HG03565 (cell line): ENCODE measurements at regions not wholly inside any gene's neighbourhood (a gene's known extent, or its start where the extent isn't known, plus 50 kb on each side); places are given as distances from the start of the nearest gene placed in this dataset.
A peak's percentile ranks its signal among the peaks of the same experiment; 100 is the strongest.
"Not testable (repeated sequence)": the region's sequence is repeated elsewhere in the genome, so short reads cannot be mapped to it uniquely, and the experiment has no call there.

Source experiments
- ATAC-seq: cut with Tn5 transposase; IDR thresholded peaks from one replicate; pipeline ENCODE4 v1.9.1; 2021; ENCODE audit warnings: mild to moderate bottlenecking, moderate library complexity; ENCODE audit not compliant: unreplicated experiment

DNA sequence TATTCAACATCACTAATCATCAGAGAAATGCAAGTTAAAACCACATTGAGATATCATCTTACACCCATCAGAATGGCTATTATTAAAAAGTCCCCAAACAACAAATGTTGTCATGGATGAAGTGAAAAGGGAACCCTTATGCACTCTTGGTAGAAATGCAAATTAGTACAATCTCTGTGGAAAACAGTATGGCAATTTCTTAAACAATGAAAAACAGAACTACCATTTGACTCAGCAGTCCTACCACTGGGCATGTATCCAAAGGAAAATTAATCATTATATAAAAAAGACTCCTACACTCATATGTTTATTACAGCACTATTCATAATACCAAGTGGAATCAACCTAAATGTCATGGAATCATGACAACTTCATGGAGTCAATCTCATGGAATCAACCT is 611.3 kb upstream of the GJE1 start:
- ATAC-seq, result no peak

GRCh38 chr6:141513830-141514229 is 618.9 kb upstream of the GJE1 start:
- ATAC-seq, result no peak

DNA sequence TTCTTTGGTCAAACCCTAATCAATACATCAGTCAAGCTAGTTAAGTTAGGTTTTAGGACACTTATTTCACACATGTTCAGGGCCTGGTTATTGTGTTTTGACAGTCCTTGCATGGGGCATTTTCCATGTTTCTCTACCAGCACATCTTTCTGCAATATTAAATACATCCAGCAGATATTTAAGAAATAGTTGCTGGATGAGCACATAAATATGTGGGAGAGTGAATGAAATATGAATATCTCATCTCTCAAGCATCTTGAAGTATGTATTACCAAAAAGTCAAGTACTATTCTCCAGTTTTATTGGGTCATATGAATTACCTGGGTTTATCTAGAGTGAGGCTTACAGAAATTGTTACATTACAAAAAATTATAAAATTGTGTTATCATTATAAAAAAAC is 621.9 kb upstream of the GJE1 start:
- ATAC-seq, result no peak

DNA sequence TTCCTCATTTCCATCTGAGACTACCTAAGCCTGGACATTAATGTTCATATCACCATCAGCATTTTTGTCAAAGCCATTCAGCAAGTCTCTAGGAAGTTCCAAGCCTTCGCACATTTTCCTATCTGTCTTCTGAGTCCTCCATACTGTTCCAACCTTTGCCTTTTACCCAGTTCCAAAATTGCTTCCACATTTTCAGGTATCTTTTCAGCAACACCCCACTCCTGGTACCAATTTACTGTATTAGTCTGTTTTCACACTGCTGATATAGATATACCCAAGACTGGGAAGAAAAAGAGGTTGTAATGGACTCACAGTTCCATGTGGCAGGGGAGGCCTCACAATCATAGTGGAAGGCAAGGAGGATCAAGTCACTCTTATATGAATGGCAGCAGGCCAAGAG is 626.7 kb upstream of the GJE1 start:
- ATAC-seq, result not testable (repeated sequence)

DNA sequence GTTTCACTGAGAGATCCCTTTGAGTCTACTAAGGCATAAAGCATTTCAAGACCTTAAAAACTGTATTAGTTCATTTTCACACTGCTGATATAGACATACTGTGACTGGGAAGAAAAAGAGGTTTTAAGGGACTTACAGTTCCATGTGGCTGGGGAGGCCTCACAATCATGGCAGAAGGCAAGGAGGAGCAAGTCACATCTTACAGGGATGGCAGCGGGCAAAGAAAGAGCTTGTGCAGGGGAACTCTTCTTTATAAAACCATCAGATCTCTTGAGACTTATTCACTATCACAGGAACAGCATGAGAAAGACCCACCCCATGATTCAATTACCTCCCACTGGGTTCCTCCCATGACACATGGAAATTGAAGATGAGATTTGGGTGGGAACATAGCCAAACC is 628.4 kb upstream of the GJE1 start:
- not testable (repeated sequence) for ATAC-seq

GRCh38 chr6:141501616-141502015 is 631.1 kb upstream of the GJE1 start:
- ATAC-seq, result no peak

GRCh38 chr6:141498977-141499376 is 633.7 kb upstream of the GJE1 start:
- ATAC-seq, result no peak

DNA sequence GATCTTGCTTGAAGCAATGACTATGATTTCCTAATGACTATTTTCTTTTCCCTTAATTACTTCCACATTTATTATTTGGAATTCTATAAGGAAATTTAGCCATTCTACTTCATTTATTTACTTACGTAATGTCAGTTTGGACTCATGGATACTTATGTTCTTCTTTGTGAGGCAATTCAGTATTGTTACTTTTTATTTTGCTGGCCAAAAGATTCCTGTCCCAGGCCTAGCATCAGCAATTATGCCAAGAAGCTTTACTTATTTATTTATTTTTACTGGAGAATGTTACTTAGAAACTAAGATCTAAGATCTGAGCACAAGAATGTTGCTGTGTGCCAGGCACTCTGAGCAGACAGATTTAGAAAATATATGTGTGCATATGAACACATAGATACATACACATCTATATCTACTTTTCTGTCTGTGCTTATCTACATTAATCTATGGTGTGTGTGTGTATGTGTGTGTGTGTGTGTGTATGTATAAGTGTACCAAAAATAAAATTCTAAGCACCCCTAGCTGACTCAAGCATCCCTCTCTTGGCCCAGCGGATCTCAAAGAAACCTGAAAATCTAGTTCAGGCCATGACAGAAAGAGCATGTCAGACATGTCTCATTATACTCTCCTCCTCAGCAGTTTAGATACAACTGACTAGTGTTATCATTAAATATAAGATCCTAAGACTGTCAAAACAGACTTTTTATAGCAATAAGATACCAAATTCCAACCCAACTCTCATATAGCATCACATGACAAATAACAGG is 640.0 kb upstream of the GJE1 start:
- no peak for ATAC-seq

GRCh38 chr6:141491684-141492083 is 641.0 kb upstream of the GJE1 start:
- ATAC-seq, result no peak

DNA sequence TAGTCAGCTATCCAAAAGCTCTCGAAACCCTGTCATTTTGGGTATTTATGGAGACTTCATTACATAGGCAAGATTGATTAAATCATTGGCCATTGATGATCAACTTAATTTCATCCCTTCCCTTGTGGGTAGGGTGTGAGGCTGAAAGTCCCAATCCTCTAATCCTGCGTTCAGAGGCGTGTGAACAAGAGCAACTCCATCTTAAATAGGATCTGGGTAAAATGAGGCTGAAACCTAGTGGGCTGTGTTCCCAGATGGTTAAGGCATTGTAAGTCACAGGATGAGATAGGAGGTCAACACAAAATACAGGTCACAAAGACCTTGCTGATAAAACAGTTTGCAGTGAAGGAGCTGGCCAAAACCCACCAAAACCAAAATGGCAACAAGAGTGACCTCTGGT is 641.7 kb upstream of the GJE1 start:
- ATAC-seq, result no peak

DNA sequence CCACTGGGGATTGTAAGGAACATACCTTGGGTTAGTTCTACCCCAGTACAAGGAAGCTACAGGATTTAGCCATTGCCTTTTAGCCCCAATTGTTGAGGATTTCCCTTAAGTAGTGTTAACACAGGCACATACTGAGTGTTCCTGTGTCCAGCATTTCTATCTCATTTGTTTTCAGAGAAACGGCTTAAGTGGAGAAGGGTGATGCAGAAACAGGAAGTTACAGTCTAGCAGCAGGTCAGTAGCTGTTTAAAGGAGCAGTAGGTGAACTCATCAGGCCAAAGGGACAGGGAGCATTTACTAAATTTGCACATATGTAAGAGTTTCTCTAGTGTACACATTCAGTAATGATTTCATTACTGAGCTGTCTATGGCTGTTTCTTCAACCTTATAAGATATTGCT is 644.2 kb upstream of the GJE1 start:
- peak; percentile 25 for ATAC-seq

- no peak for ATAC-seq
These were observed 645.8 kb upstream of the GJE1 start for GRCh38 chr6:141486942-141487341.

DNA sequence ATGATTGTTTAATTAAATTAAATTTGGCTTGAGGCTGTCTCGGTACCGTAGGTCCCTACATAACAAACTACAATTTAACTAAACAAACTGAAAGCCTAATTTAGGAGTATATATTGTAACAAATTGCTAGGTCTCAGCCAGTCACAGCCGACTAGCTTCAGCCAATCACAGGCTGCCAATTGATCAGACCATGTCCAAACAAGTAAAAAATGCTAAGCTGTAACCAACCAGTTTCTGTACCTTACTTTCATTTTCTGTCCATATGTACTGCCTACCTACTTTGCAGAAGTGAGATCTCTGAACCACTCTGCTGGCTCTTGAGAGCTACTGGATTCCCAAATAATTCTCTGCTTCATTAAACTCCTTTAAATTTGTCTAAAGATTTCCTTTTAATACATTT is 648.0 kb upstream of the GJE1 start:
- ATAC-seq, result peak; percentile 79

DNA sequence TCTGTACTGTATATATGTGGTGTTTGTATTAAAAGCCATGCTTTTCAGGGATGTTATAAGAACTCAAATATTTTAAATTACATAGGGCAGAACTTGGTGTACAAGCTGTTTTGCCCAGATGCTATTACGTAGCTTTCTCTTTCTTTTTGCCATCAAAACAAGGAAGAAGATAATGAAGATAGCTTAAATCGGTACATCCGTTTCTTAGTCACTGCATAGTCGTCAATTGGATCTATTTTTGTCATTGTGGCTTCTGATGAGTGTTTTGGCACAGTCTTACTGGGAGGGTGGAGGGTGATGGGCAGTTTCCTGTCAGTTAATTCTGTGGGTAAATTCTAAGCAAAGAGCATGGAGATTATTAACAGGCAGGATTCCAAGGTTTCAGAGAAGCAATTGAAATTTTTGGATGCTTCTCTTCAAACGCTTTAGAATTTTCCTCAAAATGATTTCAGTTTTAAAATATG is 649.1 kb upstream of the GJE1 start:
- ATAC-seq, result peak; percentile 91

- ATAC-seq, result no peak
These were observed 649.7 kb upstream of the GJE1 start for GRCh38 chr6:141482796-141483597.

- ATAC-seq, result no peak
These were observed 657.5 kb upstream of the GJE1 start for GRCh38 chr6:141475259-141475658.

GRCh38 chr6:141472162-141472928 is 660.4 kb upstream of the GJE1 start:
- no peak for ATAC-seq

DNA sequence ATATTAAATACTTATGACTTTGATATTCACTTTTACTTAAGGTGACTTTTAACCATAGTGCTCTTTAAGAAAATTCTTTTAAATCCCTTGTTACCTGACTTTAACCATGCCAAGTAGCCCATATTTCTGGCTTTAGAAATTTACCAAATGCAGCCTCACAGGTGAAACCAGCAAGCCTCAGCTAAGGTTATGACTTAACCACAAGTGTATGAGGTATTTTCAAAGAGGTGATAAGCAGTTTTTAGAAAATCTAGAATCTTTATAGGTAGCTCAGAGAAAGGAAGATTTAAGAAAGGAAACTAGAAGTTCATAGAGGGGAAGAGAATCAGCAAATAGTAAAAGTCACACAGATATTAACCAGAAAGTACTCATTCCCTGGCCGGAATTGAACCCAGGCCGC is 661.9 kb upstream of the GJE1 start:
- no peak for ATAC-seq

GRCh38 chr6:141467881-141468280 is 664.8 kb upstream of the GJE1 start:
- no peak for ATAC-seq

- ATAC-seq, result no peak
These were observed 665.7 kb upstream of the GJE1 start for GRCh38 chr6:141467041-141467440.

GRCh38 chr6:141464896-141465295 is 667.8 kb upstream of the GJE1 start:
- no peak for ATAC-seq
